Choroid plexus epithelial cell (primary cell): ENCODE measurements at regions not wholly inside any gene's neighbourhood (a gene's known extent, or its start where the extent isn't known, plus 50 kb on each side); places are given as distances from the start of the nearest gene placed in this dataset.

Source experiments
- DNase-seq: peaks from one replicate; pipeline ENCODE4 v3.0.0-alpha.2; 2010; ENCODE audit warnings: low read depth
- H3K4me3 ChIP-seq: 2 replicates; pipeline ENCODE4 v1.5.1; 2011; ENCODE audit warnings: low read depth, mild to moderate bottlenecking, control low read depth, low read length, moderate library complexity
- TF ChIP-seq, protein P1 (sequence below): conservative IDR thresholded peaks from 2 replicates; pipeline ENCODE4 v1.5.1; 2011; ENCODE audit warnings: low read depth, mild to moderate bottlenecking, control low read depth, inconsistent platforms, low read length, moderate library complexity

DNA sequence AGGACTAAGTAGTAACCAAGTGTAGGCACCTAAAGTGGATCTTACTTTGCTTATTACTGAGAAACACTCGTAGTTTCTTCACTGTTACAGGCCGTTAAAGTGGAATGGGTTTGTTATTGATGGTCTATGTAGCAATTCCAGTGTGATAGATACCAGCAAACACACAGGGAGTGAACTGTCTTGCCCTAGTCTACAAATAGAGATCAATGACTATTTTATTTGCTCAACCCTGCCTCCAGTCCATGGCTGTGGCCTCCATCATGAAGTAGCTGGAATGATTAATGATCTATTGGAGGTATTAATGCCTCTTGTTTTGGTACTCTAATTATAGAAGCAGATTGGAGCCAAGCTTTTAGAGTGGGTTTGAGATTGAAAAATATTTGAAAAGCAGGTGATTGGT lies 362.7 kb upstream of the AZI2 start:
- DNase-seq: no peak
- no peak overlapping the region for H3K4me3 ChIP-seq
- TF ChIP-seq, protein P1, sequence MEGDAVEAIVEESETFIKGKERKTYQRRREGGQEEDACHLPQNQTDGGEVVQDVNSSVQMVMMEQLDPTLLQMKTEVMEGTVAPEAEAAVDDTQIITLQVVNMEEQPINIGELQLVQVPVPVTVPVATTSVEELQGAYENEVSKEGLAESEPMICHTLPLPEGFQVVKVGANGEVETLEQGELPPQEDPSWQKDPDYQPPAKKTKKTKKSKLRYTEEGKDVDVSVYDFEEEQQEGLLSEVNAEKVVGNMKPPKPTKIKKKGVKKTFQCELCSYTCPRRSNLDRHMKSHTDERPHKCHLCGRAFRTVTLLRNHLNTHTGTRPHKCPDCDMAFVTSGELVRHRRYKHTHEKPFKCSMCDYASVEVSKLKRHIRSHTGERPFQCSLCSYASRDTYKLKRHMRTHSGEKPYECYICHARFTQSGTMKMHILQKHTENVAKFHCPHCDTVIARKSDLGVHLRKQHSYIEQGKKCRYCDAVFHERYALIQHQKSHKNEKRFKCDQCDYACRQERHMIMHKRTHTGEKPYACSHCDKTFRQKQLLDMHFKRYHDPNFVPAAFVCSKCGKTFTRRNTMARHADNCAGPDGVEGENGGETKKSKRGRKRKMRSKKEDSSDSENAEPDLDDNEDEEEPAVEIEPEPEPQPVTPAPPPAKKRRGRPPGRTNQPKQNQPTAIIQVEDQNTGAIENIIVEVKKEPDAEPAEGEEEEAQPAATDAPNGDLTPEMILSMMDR: no peak

DNA sequence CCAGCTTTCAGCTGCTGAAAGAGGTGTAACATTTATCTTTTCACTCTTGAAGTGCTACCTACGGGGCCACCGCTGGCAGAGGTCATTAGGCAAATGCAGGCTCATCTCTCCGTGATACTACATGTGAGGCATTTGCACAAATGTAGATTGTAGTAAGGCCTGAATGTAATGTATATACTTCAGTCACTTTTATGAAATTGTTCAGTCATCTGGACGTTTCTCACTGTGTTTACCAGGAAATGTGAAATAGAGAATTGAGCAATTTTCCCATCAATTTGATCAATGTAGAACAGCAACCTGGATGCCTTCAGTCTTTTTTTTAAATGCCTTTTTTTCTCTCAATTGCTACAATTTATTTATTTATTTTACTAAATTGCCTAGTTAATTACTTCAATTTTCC lies 368.3 kb upstream of the AZI2 start:
- no peak overlapping the region for H3K4me3 ChIP-seq
- no peak for DNase-seq

DNA sequence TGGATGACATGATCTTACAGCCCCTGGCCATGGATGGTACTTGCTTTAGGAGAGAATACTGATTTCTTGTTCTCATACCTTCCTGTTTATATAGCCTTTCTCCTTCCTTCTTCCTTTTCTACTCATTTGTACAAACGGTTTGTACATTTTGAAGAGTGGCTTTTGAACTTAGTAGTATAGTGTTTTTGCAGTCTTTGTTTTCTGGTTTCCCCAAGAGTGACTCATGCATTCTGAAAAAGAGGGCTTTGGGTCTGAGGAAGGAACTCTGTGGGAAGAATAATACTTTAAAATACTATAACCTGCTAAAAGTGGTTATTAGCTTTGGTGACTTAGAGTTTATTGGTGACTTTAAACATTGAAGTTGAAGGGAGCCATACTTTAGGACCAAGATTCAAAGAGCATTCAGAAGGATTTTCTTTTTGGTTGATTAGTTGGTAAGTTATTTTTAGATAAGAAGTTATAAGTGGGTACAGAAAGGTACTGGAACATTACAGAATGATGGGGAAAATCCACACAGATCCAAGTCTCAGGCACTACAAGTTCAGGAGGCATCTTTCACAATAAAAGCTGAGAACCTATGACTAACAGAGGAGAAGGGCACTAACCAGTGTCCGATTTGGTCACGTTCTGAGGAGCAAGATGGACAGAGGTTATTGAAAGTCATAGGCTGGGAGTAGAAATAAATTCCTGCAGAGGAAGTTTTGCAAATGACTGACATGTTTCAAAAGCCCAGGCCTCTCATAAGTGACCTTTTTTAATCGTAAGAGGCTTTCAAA lies 369.6 kb upstream of the AZI2 start:
- DNase-seq: no peak
- TF ChIP-seq, protein P1: no peak
- H3K4me3 ChIP-seq: no peak overlapping the region

More for the DNA sequence above, 368.3 kb upstream of the AZI2 start:
- TF ChIP-seq, protein P1: no peak

DNA sequence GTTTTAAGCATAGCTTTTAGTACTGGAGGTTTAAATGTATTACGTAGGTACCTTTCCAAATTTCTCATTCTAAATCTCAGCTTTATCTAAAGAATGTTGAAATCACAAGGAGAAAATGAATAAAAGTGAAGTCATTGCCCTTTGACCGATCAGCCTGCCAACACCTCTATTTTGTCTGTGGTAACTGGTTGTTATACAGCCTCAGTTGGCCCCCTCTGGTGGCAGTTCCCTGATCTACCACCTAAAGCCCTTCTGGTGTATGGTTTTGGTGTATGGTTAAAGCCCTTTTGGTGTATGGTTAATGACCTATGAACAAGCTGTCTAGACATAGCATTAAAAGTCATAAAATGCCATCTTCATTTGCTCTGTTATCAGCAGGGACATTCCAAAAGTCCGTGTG lies 378.2 kb upstream of the AZI2 start:
- no peak overlapping the region for H3K4me3 ChIP-seq
- TF ChIP-seq, protein P1: peak; percentile 61
- peak; percentile 34 for DNase-seq

DNA sequence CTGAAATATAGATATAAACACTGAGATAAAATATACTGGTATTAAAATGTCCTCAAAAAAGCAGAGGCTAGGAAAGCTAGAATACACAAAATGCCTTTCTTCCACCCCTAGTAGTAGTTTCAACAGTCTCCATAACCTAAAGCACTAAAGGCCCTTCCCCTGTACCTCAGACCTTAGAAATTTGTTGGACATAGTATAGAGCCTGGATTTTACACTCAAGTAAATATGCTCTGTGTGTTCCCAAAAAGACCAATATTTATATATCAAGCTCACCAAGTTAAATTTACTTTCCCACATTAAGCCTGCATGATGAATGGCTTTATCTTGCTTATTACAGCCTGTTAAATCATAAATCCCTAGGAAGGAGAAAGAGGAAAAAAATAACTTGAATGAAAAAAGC lies 378.7 kb upstream of the AZI2 start:
- TF ChIP-seq, protein P1: no peak
- H3K4me3 ChIP-seq: no peak overlapping the region
- no peak for DNase-seq

DNA sequence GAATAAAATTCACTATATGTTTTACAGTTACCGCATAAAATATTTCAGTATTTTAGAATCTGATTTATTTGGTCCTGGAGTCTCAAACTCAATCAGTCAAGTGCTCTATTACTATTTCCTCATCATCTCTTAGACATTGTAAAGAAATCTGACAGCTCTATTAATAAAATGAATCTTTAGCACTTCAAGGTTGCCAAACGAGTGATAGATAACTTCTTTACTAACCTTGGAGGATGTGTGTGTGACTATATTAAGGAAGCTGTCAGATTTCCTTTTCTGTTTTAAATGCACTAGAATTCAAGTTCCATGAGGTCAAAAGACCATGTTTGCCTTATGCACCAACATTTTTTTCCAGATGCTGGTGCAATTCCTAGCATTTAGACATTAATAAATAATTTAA lies 389.8 kb upstream of the AZI2 start:
- H3K4me3 ChIP-seq: no peak overlapping the region
- DNase-seq: no peak
- TF ChIP-seq, protein P1: no peak

DNA sequence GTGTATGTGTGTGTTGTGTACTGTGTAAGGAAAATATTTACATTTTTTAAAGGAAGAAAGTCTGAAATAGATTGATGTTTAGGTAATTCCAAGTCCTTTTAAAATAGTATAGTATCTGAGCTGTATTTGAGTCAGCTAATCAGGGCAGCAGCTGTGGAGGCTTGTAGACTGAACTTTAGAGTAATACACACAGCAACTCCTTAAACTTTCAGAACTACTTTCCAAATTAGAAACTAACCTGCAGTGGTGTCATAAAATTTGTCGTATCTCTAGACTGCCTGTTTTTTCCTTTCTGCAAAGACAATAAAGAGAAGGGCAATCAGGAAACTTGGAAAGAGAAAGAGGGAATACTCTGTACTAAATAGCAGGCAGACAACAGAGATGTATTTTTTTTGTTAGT lies 391.0 kb upstream of the AZI2 start:
- DNase-seq: no peak
- TF ChIP-seq, protein P1: no peak

More for the DNA sequence above, 391.0 kb upstream of the AZI2 start:
- no peak overlapping the region for H3K4me3 ChIP-seq
